C1 segment of cervical spinal cord (tissue), 14 donors: ENCODE measurements at regions not wholly inside any gene's neighbourhood (a gene's known extent, or its start where the extent isn't known, plus 50 kb on each side); places are given as distances from the start of the nearest gene placed in this dataset.

Experiments used
- DNase-seq, 14 donors: peaks; one replicate each; lab custom pipeline; 2025; lab: John Stamatoyannopoulos, UW

- no peak for DNase-seq
Observed at GRCh38 chr2:58527647-58528046, 286.5 kb upstream of the FANCL start.

- no peak for DNase-seq
Observed at GRCh38 chr2:58521803-58522554, 280.9 kb upstream of the FANCL start.

- no peak for DNase-seq
Observed at GRCh38 chr2:58520903-58521302, 279.8 kb upstream of the FANCL start.

- no peak for DNase-seq
Observed at GRCh38 chr2:58517881-58518280, 276.8 kb upstream of the FANCL start.

- DNase-seq = no peak
Observed at GRCh38 chr2:58516695-58517094, 275.6 kb upstream of the FANCL start.

GRCh38 chr2:58515827-58516573 lies 274.9 kb upstream of the FANCL start:
- DNase-seq = no peak

GRCh38 chr2:58514252-58514651 lies 273.1 kb upstream of the FANCL start:
- DNase-seq = no peak

GRCh38 chr2:58512878-58513277 lies 271.8 kb upstream of the FANCL start:
- no peak for DNase-seq

GRCh38 chr2:58508006-58508405 lies 266.9 kb upstream of the FANCL start:
- DNase-seq = peak in 5 of 14 donors; percentile 4 to 27 (median 18)

- DNase-seq = no peak
Observed at GRCh38 chr2:58503918-58504317, 262.8 kb upstream of the FANCL start.

GRCh38 chr2:58502931-58503330 lies 261.8 kb upstream of the FANCL start:
- DNase-seq = no peak

GRCh38 chr2:58501371-58502160 lies 260.4 kb upstream of the FANCL start:
- DNase-seq = peak in 2 of 14 donors; percentile 5 to 26

GRCh38 chr2:58497168-58497567 lies 256.0 kb upstream of the FANCL start:
- no peak for DNase-seq

- no peak for DNase-seq
Observed at GRCh38 chr2:58495806-58496205, 254.7 kb upstream of the FANCL start.

GRCh38 chr2:58494071-58494501 lies 253.0 kb upstream of the FANCL start:
- DNase-seq = no peak

GRCh38 chr2:58484629-58485028 lies 243.5 kb upstream of the FANCL start:
- DNase-seq = no peak

GRCh38 chr2:58484221-58484620 lies 243.1 kb upstream of the FANCL start:
- no peak for DNase-seq

- no peak for DNase-seq
Observed at GRCh38 chr2:58483307-58483706, 242.2 kb upstream of the FANCL start.

GRCh38 chr2:58481670-58482069 lies 240.5 kb upstream of the FANCL start:
- no peak for DNase-seq

GRCh38 chr2:58480141-58480540 lies 239.0 kb upstream of the FANCL start:
- no peak for DNase-seq

GRCh38 chr2:58479535-58480140 lies 238.5 kb upstream of the FANCL start:
- no peak for DNase-seq

GRCh38 chr2:58476556-58476955 lies 235.4 kb upstream of the FANCL start:
- DNase-seq = no peak
